Neural cell (in vitro differentiated cells): ENCODE measurements at regions not wholly inside any gene's neighbourhood (a gene's known extent, or its start where the extent isn't known, plus 50 kb on each side); places are given as distances from the start of the nearest gene placed in this dataset.

Experiments used
- CTCF ChIP-seq: fragments of 450-650 bp; IDR thresholded peaks from 2 replicates; pipeline ENCODE4 v1.5.1; 2014; ENCODE audit warnings: antibody characterized with exemption, mild to moderate bottlenecking, moderate library complexity; ENCODE audit not compliant: poor library complexity, severe bottlenecking
- EP300 ChIP-seq: fragments of 450-650 bp; conservative IDR thresholded peaks from 2 replicates; pipeline ENCODE4 v1.6.1; 2014; ENCODE audit warnings: antibody characterized with exemption, mild to moderate bottlenecking, moderate library complexity; ENCODE audit not compliant: poor library complexity, severe bottlenecking
- EZH2 ChIP-seq: fragments of 200-600, 300-800 bp; shearing (Covaris generic), sonication (generic); IDR thresholded peaks from 2 replicates; pipeline ENCODE4 v1.6.1; 2014; ENCODE audit warnings: antibody characterized with exemption, low read length, borderline replicate concordance, mild to moderate bottlenecking; ENCODE audit not compliant: insufficient read depth, poor library complexity, severe bottlenecking
- MXI1 ChIP-seq: fragments of 450-650 bp; conservative IDR thresholded peaks from 2 replicates; pipeline ENCODE4 v1.6.1; 2014; ENCODE audit warnings: antibody characterized with exemption, mild to moderate bottlenecking; ENCODE audit not compliant: poor library complexity, severe bottlenecking
- POLR2AphosphoS5 ChIP-seq: IDR thresholded peaks from 2 replicates; pipeline ENCODE4 v1.6.1; 2012
- RAD21 ChIP-seq: fragments of 450-650 bp; conservative IDR thresholded peaks from 2 replicates; pipeline ENCODE4 v1.6.1; 2014; ENCODE audit warnings: antibody characterized with exemption, mild to moderate bottlenecking, moderate library complexity
- REST ChIP-seq: IDR thresholded peaks from 2 replicates; pipeline ENCODE4 v1.6.1; 2012; ENCODE audit warnings: borderline replicate concordance
- SMC3 ChIP-seq: fragments of 450-650 bp; conservative IDR thresholded peaks from 2 replicates; pipeline ENCODE4 v1.6.1; 2014; ENCODE audit warnings: antibody characterized with exemption, mild to moderate bottlenecking, moderate library complexity; ENCODE audit not compliant: poor library complexity

GRCh38 chr5:123755653-123756317 is 243.8 kb downstream of the CSNK1G3 start:
- TF ChIP-seq POLR2AphosphoS5 (no peak), EZH2 (no peak), CTCF (no peak), REST (peak; percentile 67), MXI1 (no peak), SMC3 (no peak), RAD21 (no peak), EP300 (no peak)
